ENCODE measurements at regions not wholly inside any gene's neighbourhood (a gene's known extent, or its start where the extent isn't known, plus 50 kb on each side); places are given as distances from the start of the nearest gene placed in this dataset.

DNA sequence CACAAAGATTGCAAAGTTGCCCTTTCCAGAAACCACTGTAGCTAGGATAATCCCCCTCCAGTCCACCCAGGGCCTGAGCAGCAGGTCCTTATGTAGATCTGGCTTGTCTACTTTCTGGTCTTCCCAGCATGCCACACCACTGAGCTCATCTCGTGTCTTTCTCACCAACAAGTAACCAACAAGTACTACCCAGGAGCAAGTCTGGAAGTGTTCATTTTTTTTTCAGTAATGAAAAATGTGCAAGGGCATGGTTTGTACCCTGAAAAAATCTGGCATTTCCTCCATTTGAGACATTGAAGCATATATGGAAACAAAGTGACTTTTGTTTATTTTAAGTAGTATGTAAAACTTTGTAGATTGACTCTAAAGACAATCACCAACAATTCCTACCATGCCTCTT is 120.8 kb downstream of the INHBA start:
- TF ChIP-seq POLR2A (IDR thresholded peaks at IDR 0.05; ENCODE audit: low read depth, low read length) (no peak), TAF1 (IDR thresholded peaks at IDR 0.05; ENCODE audit: borderline replicate concordance, low read depth, low read length) (no peak), POLR2AphosphoS5 (IDR thresholded peaks at IDR 0.05; ENCODE audit: low read depth, low read length) (no peak)
